Ovary (tissue), 7 donors: ENCODE measurements at regions not wholly inside any gene's neighbourhood (a gene's known extent, or its start where the extent isn't known, plus 50 kb on each side); places are given as distances from the start of the nearest gene placed in this dataset.

Source experiments
- DNase-seq, 5 donors: peaks; one replicate each; pipeline ENCODE4 v3.0.0-alpha.2; 2019 to 2020
- H3K27ac ChIP-seq, 2 donors: fragments of 200-600 bp; one replicate each; pipeline versions ENCODE4 v1.5.1 to v1.8.0; 2019 to 2022
- H3K27me3 ChIP-seq: fragments of 200-600 bp; one replicate; pipeline ENCODE4 v1.8.0; 2022
- H3K36me3 ChIP-seq: fragments of 200-600 bp; sonication (generic); one replicate; pipeline ENCODE4 v1.5.1; 2019
- H3K4me1 ChIP-seq: one replicate; pipeline ENCODE4 v1.8.1; 2013; ENCODE audit warnings: mild to moderate bottlenecking, moderate library complexity; ENCODE audit not compliant: insufficient read depth
- H3K4me3 ChIP-seq: fragments of 200-600 bp; sonication (generic); one replicate; pipeline ENCODE4 v1.5.1; 2017
- H3K9me3 ChIP-seq, 2 donors: fragments of 200-600 bp in 1 of 2; sonication (generic) in 1 of 2; one replicate each; pipeline versions ENCODE4 v1.5.1 to v1.8.1; 2013 to 2019; ENCODE audit warnings: mild to moderate bottlenecking in 1 of 2, moderate library complexity in 1 of 2
- EP300 ChIP-seq: sonication (generic); formaldehyde crosslinking; IDR thresholded peaks from one replicate; pipeline ENCODE4 v1.6.1; 2017; ENCODE audit warnings: antibody characterized with exemption
- POLR2A ChIP-seq: fragments of 450-650 bp; IDR thresholded peaks from one replicate; pipeline ENCODE4 v1.6.1; 2017; ENCODE audit warnings: antibody characterized with exemption, mild to moderate bottlenecking, moderate library complexity
- WGBS, 3 donors: extraction: QIAGEN DNeasy Blood & Tissue Kit in 1 of 3; methylation state at CpG; one replicate each; pipeline versions ENCODE4 v1.1.5 to v1.1.7; 2013 to 2017; 5-methylcytosine and 5-hydroxymethylcytosine counted together
- intact Hi-C, 4 donors: fragments of 100-400 bp; cut with DNase I; formaldehyde crosslinking; loops; one replicate each; pipeline versions ENCODE4 v1.11.0 to v1.15.1; 2022 to 2023
- TF ChIP-seq, protein P1 (sequence below), 3 donors: fragments of 450-650 bp in 2 of 3; fragments of 200-600 bp in 1 of 3; IDR thresholded peaks; one replicate each; pipeline versions ENCODE4 v1.5.1 to v1.8.0; 2016 to 2022; ENCODE audit warnings: antibody characterized with exemption in 3 of 3, mild to moderate bottlenecking in 1 of 3
- donor health status: DM: no; HTN: no; CAD: no; lungs with moderate emphysema.
- donor health status: DM: no; HTN: no; CAD: no.
- donor health status: Bipolar disorder and iron deficiency.
- donor health status: DM: no; HTN: no; CAD: no.
- donor health status: DM: yes; HTN: yes; CAD: no.

DNA sequence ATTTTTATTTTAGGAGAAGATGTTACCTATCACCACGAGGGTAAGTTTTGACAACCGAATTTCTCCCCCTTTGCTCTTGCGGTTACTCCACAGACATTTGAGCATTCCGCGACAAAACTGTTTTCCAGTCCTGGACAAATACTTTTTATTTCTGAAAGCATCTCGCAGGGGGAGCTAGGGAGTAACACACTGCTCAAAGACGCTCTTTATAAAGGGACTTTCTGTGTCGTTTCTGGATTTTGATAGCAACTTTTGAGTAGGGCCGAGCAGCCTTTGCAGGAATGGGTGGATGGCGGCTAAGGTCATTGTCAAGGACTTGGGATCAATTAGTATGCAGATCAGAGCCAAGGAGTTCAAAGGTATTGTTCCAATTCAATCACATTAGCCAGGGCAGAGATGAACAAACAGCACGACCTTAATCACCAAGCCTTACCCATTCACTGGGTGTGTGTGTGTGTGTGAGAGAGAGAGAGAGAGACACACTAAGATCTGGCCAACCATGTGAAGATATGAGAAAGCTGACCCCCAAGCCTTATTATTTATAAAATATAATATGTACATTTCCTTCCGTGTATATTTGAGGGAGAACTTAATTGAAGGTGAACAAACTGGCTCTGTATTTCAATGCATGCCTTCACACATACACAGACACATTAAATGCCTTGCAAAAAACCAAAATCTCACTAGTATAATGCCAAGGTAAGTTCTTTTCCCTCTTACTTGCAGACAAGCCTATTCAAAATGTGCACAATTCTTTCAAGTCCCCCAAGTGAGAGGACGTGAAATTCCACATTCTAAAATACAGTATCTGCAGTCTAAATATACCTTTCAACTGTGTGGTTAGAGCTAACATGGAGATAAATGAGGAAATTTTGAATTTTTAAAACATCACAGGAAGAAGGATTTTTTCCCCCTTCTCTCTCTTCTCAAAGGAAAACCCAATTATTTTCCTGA, 613.8 kb downstream of the VRK1 start:
- intact Hi-C loops: no loop called here
- Histone ChIP-seq H3K27ac (no peak overlapping the region), H3K36me3 (no peaks in the 10 kb centered on the region), H3K9me3 (no peaks in the 10 kb centered on the region), H3K27me3 (no peaks in the 10 kb centered on the region), H3K4me3 (no peak overlapping the region), H3K4me1 (no peaks in the 10 kb centered on the region)
- TF ChIP-seq, protein P1, sequence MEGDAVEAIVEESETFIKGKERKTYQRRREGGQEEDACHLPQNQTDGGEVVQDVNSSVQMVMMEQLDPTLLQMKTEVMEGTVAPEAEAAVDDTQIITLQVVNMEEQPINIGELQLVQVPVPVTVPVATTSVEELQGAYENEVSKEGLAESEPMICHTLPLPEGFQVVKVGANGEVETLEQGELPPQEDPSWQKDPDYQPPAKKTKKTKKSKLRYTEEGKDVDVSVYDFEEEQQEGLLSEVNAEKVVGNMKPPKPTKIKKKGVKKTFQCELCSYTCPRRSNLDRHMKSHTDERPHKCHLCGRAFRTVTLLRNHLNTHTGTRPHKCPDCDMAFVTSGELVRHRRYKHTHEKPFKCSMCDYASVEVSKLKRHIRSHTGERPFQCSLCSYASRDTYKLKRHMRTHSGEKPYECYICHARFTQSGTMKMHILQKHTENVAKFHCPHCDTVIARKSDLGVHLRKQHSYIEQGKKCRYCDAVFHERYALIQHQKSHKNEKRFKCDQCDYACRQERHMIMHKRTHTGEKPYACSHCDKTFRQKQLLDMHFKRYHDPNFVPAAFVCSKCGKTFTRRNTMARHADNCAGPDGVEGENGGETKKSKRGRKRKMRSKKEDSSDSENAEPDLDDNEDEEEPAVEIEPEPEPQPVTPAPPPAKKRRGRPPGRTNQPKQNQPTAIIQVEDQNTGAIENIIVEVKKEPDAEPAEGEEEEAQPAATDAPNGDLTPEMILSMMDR (IDR thresholded peaks at IDR 0.05): no peak
- no peak for TF ChIP-seq POLR2A
- TF ChIP-seq EP300: no peak
- WGBS, 3 donors: 12 to 23% (median 18%) methylated on average over 13 of the region's 13 CpGs
- no peak for DNase-seq

DNA sequence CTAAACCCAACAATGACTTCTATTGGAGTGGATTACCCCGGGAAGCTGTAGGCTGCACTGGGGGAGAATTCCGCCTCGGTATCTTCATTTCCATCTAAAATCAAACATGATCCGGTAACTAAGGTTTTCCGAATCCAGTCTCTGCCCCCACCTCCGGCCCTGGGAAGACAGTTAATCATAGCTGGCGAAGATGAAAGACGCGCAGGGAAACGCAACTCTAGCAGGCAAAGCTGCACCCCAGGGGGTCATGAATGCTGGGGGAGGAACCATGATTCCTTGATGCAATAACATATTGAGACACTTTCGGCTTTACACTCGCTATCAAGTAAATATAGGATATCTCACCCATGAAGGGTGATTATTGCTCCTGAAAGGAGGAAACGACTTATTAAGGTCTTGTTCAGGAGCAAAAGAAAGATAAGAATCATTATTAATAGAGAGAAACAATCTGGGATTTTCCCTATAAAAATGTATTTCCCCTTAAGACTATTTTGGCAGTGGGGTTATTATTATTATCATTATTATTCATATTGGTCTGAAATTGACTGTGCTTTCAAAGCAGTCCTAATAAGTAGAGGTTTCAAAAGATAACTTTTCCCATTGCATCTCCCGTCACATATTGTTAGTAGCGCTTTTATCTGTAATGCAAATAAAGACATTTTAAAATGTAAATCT, 614.9 kb downstream of the VRK1 start:
- Histone ChIP-seq H3K36me3 (no peaks in the 10 kb centered on the region), H3K27ac (no peak overlapping the region), H3K27me3 (no peaks in the 10 kb centered on the region), H3K9me3 (no peaks in the 10 kb centered on the region), H3K4me3 (no peak overlapping the region), H3K4me1 (no peaks in the 10 kb centered on the region)
- intact Hi-C loops: no loop called here
- TF ChIP-seq POLR2A: no peak
- TF ChIP-seq, protein P1 (IDR thresholded peaks at IDR 0.05): no peak
- no peak for TF ChIP-seq EP300
- no peak for DNase-seq
- WGBS, 3 donors: 4 to 8% (median 8%) methylated on average over 15 of the region's 15 CpGs

DNA sequence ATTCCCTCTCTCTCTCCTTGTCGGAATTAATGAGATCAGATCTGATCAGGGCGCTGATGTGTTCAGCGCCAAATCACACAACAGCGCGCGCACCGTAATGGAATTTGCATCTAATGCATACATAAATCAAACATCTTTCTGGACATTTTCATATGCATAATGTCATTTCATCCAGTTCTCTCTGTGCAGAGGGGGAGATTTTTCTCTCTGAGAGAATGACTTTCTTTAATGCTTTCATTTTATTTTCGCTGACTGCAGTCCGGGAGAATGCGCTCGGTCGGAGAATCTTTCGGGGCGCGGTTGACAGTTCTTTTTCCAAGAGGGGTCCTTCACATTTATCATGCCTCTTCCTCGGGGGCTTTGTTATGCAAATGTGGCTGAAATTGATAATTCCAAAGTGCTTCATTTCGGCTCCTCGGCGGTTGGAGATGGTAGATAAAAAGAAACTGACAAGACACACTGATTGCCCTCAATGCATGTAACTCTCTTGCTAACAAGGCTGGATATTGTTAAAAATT, 615.9 kb downstream of the VRK1 start:
- Histone ChIP-seq H3K27me3 (no peaks in the 10 kb centered on the region), H3K4me3 (no peak overlapping the region), H3K4me1 (no peaks in the 10 kb centered on the region), H3K27ac (no peak overlapping the region), H3K36me3 (no peaks in the 10 kb centered on the region), H3K9me3 (no peaks in the 10 kb centered on the region)
- no peak for DNase-seq
- WGBS, 3 donors: 3 to 4% (median 3%) methylated on average over 19 of the region's 19 CpGs
- TF ChIP-seq EP300 (no peak), POLR2A (no peak)
- TF ChIP-seq, protein P1 (IDR thresholded peaks at IDR 0.05): no peak
- intact Hi-C loops: no loop called here

DNA sequence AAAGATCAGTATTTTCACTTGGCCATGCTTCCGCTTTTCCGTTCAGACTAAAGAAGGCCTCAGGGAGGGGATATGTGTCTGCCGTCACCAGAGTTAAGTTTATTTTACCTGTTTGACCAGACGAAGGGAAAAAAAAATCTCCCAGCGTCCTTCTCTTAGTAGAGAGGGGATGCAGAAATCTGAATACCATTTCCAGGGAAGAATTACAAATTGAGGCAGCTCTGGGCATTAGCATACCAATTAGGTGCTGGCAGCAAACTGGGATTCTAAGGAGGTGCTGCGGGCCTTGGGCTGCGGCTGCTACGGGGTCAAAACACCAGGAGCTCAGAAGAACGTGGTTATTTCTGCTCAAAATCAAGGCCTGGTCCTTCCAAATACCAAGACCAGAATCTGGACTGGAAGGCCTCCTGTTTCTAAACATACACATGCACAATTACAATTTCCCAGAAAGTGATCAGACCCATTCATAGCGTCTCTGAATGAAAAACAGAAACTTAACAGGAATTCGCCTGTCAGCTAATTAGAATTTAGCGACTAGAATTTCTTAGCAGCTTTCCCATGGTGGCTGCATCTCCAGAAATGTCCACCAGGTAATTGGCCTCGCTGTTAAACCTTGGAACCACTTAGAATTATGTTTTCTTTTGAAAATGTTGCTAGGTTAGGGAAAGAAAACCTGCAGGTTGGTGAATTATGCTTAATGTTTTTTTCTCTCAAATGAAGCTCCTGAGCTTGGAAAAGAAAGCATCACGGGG, 617.0 kb downstream of the VRK1 start:
- Histone ChIP-seq H3K27ac (no peak overlapping the region), H3K27me3 (no peaks in the 10 kb centered on the region), H3K36me3 (no peaks in the 10 kb centered on the region), H3K4me3 (no peak overlapping the region), H3K9me3 (no peaks in the 10 kb centered on the region), H3K4me1 (no peaks in the 10 kb centered on the region)
- intact Hi-C loops: no loop called here
- TF ChIP-seq EP300 (no peak), POLR2A (no peak)
- TF ChIP-seq, protein P1 (IDR thresholded peaks at IDR 0.05): no peak
- DNase-seq: no peak
- WGBS, 3 donors: 45 to 57% (median 57%) methylated on average over 14 of the region's 14 CpGs
